ENCODE measurements at regions not wholly inside any gene's neighbourhood (a gene's known extent, or its start where the extent isn't known, plus 50 kb on each side); places are given as distances from the start of the nearest gene placed in this dataset.

DNA sequence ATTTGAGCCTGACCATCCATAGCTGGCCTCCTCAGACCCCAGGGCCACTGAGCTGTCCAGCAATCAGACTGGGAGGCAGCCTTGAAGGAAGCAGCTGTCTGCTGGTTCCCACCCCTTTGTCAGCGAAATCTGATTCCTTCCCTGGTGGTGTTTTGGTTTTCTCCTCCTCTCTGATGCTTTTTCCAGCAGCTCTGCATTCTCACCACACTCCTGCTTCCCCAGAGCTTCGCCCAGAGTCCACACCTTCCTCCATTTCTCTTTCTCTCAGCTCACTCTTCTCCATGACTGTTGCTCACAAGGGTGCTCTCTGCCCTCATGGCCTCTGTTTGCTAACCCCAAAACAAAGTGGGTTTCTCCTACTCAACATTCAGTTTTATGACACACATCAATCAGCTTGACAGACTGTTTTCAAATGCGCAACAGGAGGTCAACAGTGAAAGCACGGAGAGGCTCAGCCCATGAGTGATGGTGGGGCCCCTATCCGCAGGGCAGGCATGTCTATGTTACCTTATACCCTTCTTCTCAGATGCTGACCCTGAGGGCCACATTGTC lies 130.6 kb upstream of the MTNR1B start:
- DNase-seq (ENCODE audit: extremely low spot score, insufficient read length, low read depth) (no peak), FAIRE-seq (no peak)

DNA sequence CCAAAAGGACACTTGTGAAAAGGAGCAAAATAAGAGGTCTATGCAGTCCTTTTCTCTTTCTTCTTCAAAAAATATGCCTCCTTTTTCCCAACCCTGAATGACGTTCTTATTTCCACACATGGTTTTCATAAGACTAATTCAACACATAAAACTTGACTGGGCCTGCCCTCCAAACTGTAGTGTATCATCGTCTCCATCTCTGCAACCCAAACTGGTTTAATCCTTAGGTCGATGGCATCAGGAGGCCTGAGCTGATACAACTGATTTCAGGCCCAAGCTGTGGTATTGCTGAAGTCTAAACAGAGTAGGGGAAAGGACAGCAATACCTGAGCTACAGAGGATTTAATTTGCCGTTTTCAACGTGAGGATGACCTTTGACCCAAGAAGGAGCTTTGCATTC lies 130.0 kb upstream of the MTNR1B start:
- DNase-seq (ENCODE audit: extremely low spot score, insufficient read length, low read depth): no peak
- FAIRE-seq: no peak

DNA sequence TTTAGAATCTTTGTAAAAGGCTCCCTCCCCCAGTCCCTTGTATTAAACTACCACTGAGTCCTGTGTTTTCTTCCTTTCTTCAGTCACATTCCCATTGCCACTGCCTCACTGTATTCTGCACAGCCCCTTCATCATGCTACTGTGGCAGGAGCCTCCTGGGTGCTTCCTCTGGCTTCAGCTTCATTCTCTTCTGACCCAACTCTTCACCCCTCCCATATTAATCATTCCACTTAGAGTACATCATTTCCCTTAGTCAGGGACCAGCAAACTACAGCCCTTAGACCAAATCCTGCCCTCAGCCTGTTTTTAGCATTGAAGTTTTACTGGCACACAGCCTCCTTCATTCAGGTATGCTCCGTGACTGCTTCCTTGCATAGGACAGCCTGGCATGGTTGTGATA lies 127.7 kb upstream of the MTNR1B start:
- DNase-seq (ENCODE audit: extremely low spot score, insufficient read length, low read depth): no peak

DNA sequence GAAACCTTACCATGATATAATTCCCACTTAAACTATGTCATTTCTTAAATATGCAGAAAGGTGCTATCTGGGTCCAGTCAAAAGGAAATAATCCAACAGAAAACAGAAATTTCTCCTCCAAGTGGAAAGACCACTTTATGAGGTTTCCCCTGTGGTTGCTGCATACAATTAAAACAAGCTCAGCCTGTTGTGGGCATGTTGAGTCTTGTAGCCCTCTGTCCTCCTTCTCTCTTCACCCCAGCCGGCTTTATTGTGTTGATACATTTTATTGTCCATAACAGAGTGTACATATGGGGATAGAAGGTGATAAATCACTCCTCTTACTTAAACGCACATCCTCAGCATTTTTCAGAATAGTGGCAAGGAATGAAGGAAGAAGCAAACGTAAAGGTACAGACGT lies 126.0 kb upstream of the MTNR1B start:
- no peak for DNase-seq (ENCODE audit: extremely low spot score, insufficient read length, low read depth)

More for the DNA sequence above, 127.7 kb upstream of the MTNR1B start:
- FAIRE-seq: no peak

DNA sequence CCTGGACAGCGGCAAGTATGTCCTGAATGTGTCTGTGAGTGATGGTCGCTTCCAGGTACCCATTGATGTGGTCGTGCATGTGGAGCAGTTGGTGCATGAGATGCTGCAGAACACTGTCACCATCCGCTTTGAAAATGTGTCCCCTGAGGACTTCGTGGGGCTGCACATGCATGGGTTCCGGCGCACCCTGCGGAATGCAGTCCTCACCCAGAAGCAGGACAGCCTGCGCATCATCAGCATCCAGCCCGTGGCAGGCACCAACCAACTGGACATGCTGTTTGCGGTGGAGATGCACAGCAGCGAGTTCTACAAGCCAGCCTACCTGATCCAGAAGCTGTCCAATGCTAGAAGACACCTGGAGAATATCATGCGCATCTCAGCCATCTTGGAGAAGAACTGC lies 125.3 kb upstream of the MTNR1B start:
- no peak for FAIRE-seq

More for the DNA sequence above, 126.0 kb upstream of the MTNR1B start:
- FAIRE-seq: no peak

DNA sequence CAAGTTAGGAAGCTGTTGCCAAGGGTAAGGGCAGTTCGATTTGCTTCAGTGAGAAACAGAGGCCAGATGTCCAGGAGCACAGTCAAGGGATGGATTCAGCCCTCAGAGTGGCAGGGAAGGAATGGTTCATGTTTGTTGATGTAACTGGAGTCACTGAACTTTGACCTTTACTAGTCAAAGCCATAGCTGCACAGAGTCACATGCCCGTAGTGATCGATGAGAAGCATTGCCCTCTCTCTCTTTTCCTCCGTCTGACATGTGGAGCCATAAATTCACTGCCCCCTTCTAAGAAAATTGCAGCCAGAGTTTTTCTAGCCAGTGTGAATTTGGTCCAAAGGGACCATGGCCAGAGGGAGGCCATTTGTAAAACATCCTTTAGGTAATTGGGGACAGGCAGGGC lies 124.1 kb upstream of the MTNR1B start:
- DNase-seq (ENCODE audit: extremely low spot score, insufficient read length, low read depth) (no peak), FAIRE-seq (no peak)

More for the DNA sequence above, 125.3 kb upstream of the MTNR1B start:
- no peak for DNase-seq (ENCODE audit: extremely low spot score, insufficient read length, low read depth)

DNA sequence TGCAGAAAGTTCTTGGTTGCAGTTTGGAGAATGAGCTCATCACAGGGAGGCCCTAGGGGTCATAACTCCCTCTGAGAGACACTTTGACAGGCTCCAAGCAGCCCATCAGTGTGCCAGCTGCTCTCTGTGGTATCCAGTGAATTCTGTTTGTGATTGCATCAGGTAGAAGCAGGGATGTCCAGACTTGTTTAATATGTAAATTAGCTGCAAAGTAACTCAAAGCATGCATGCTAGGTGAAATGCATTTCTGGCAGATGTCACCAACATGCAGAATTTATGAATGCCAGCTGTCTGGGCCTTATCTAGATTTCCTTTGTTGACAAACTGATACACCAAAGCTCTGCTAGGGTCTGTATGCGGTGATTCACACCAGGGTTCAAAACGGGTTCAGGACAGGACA lies 123.6 kb upstream of the MTNR1B start:
- DNase-seq (ENCODE audit: extremely low spot score, insufficient read length, low read depth) (no peak), FAIRE-seq (no peak)

DNA sequence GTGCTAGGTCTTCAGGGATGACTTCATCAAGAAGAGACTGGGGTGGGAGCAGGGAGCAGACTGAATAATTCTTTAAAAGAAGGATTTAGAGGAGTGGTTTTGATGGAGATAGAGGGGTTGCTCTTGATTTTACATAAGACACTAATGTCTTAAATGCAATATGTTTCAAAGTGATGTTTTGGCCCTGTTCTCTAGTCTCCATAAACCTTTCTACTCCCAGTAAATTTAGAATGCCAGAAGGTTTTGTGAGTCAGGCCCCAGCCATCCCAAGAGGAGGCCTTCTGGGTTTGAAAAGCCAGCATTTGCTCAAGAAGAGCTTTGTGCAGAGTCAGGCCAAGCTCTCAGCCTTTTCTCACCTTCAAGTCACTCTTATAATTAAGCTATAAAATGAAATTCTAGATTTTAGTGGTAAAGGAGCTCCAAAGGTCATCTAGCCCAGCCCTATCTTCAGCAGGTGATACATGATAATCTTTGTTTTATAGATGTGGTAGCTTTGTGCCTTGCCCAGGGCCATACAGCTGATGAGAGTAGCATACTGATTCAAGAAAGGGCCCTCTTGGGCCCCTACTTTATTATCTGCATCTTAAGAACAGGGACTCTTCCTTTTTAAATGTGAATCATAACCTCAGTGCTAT lies 122.8 kb upstream of the MTNR1B start:
- no peak for FAIRE-seq
- DNase-seq (ENCODE audit: extremely low spot score, insufficient read length, low read depth): no peak

DNA sequence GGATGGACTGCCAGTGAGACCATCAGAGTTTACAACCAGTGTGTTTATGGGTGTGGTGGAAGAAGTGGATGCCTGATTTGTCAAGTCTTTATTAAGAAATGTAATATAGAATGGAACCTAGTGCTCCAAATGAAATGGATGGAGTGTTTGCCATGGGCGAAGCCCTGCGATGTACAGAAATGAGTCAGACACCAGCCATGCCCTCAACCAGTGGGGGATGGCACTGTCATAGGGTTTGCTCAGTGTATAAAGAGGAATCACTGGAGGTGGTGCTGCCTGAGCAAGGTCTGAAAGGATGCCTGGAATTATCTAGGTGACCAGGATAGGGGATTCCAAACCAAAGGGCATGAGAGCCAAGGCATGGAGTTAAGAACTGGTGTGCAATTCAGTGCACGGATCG lies 120.9 kb upstream of the MTNR1B start:
- no peak for FAIRE-seq
- DNase-seq (ENCODE audit: extremely low spot score, insufficient read length, low read depth): no peak

DNA sequence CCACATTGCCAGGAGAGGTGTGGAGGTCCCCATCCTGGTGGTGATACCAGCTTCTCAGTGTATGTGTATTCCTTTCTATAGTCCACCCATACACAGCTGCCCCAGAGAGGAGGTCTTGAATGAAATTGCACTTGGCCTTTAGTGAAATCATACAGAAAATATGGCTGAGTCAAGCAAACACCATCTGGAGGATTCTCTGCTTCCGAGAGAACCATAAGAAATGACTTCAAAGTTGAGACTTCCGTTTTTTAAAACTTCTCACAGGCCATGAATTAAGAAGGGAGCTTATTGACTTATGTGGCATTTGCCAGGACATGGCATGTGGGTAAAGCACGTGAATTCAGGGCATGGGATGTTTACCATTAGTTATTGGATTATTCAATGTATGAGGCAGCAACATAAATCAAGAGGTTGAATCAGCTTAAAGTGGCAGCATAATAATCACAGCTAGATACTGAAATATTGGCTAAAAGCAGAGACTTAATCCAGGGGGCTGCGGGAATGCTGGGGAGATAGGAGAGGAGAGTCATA lies 119.1 kb upstream of the MTNR1B start:
- DNase-seq (ENCODE audit: extremely low spot score, insufficient read length, low read depth) (no peak), FAIRE-seq (no peak)

DNA sequence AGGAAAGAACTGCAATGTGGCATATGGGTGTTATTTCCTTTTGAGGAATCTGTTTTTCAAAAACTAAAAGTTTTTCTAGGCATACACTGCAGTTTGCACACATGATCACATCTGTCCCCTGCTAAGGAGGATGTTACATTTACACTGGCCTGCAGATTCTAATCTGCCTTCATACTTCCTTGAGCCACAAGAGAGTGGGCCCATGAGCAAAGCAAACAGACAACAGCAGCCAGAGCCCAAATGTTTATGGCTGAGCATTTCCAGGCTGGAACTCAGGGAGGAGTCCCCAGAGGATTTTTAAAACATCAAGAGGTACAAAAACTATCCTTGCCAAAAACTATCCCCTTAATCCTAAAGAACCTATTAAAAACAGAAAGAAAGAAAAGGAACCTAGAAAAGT lies 117.2 kb upstream of the MTNR1B start:
- FAIRE-seq: no peak
- DNase-seq (ENCODE audit: extremely low spot score, insufficient read length, low read depth): no peak

DNA sequence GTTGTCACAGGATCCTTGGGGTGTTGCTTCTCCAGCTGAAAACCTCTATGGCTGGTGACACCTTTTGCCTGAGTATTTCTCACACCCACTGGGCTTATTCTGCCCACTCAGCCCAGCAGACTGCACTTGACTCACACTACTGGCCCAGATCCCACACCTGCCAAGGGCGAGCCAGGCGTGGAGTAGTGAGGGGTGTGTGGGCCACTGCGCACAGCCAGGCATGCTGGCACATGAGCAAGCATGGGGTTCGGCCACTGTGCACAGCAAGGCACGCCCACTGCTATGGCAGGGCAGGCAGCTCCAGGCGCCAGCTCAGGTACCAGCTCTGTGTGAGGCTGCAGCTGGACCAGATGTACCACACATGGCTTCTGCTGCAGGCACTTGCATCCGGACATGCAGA lies 116.5 kb upstream of the MTNR1B start:
- DNase-seq (ENCODE audit: extremely low spot score, insufficient read length, low read depth): no peak
- FAIRE-seq: no peak

DNA sequence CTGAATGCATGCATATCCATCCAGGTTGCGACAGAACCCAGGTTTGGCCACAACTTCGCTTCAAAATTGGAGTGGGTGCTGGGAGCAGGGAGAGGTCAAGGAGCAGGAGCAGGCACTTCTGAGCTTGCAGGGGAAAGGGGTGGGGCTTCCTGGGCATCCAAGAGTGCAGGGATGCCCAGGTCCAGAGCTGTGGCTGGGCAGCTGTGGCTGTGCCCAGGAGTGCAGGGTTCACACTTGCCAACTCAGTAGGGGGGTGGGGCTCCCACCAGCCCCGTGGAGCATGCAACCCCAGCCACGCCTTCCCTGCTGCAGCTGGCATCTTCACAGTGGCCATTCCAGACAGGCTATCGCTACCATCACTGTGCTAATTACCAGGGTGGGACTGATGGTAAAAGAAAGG lies 115.3 kb upstream of the MTNR1B start:
- FAIRE-seq: no peak

DNA sequence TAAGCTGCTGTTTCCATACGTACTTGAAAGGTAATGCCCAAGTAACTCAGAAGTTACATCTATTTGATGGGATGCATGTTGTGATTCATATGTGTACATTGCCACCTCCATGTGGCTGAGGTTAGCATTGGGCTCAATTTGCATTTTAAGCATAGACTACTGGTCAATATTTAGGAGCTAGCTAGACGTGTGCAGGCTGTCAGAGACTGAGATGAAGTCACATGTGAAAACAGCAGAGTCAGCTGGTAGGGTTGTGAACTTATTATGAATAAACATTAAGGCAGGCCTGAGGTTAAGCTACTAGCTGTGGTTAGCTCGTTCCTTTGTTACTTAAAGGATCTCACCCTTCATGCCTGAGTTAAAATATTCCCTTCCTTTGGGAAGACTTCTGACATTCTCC lies 114.5 kb upstream of the MTNR1B start:
- DNase-seq (ENCODE audit: extremely low spot score, insufficient read length, low read depth) (no peak), FAIRE-seq (no peak)

More for the DNA sequence above, 115.3 kb upstream of the MTNR1B start:
- no peak for DNase-seq (ENCODE audit: extremely low spot score, insufficient read length, low read depth)

DNA sequence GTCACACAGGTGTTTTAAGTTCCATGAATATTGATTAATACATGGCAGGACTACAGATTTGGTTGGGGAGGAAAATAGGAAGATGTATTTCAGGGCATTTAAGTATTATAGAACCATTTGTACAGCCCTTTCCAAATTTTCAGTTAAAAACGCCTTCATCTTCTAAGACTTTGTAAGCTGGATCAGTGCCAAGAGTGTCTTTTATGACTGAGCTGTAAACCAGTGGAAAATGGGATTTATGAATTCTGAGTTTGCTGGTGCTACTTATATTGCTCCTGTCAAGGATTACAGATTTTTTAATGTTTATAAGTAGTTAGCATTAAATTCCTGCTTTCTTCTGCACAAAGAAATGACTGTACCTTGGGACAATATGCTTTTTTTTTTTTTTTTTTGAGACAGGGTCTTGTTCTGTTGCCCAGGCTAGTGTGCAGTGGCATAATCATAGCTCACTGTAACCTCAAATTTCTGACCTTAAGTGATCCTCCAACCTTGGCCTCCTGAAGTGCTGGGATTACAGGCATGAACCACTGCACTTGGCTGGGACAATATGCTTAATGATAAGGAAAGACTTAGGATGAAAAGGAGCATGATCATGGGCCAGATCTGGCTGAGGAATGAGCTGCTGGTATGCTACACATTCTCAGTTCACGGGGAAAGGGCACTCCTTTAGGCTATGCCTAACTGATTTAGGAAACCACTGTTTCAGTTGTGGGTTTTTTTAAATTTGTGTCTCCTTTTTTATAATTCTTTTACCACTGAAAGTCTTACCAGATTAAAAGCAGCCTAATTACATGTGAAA lies 113.6 kb upstream of the MTNR1B start:
- no peak for DNase-seq (ENCODE audit: extremely low spot score, insufficient read length, low read depth)
- FAIRE-seq: no peak

DNA sequence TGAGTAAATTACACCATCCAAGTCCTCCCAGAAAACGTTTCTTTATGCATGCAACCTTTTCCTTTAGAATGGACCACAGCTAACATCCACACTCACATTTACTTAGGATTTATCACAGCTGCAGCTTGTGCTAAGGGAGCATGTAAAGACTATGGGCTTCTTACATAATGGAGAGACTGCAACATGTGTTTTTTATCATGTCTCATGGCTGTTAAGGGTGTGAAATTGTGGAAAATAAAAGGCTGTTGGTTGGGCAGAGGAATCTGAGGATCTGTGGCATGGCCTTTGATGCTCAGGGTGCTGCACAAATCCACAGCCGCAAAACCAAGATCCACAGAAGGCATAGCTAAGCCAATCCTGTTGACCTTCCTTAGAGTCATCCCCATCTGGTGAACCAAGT lies 112.0 kb upstream of the MTNR1B start:
- FAIRE-seq (no peak), DNase-seq (ENCODE audit: extremely low spot score, insufficient read length, low read depth) (no peak)

DNA sequence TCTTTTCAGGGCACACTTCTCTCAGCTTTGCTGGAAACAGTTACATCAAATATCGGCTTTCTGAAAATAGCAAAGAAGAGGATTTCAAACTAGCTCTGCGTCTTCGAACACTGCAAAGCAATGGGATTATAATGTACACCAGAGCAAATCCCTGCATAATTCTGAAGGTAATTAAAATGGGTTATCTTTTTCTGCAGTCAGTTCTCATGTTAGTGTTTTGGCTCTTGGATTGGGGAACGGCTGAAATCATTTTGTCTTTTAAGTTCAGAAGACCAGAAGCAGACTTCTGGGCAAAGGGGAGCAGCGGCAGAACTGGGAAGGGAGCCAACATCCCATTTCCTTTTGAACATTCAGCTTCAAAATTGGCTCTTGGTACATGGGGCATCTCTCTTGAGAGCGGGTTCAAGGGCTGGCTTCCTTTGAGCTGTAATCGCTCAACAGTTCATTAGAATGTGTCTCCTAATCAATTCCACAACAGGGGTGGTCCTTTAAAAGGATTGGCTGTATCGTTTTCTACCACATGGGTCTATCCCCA lies 110.2 kb upstream of the MTNR1B start:
- DNase-seq (ENCODE audit: extremely low spot score, insufficient read length, low read depth): no peak
- no peak for FAIRE-seq

DNA sequence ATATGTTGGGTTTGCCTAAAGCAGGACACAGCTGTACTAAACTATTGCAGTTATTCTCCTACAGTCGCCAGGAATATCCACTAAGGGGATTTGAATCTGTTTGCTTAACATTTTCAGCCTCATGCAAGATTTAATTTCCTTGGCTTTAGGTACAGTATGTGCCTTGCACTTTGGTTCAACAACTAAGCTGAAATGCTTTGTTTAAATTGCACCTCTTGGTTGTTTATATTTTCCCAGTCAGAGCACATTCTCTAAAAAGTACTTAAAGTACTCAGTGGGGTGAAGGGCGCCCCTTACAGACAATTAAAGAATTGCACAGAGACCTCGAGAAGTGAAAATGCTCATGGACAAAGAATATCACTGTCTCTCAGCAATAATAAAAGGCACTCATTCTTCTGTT lies 107.8 kb upstream of the MTNR1B start:
- DNase-seq (ENCODE audit: extremely low spot score, insufficient read length, low read depth) (no peak), FAIRE-seq (no peak)

DNA sequence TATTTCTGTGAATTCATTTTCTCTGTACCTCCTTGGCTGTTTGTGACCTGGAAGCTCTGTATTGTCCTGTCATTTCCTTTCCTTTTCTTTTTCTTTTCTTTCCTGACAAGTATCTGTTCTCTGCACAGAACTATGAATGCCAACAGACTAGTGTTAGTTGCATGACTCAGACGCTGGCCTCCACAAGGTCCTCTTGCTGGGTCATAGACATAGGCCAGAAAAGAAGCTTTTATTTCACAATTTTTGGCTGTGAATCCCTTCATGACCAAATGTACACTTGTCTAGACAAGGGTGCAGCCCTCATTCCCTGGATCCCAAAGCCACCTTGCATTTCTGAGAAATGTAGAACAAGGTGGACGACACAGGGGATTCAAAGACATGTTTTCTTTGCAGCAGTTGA lies 104.1 kb upstream of the MTNR1B start:
- no peak for DNase-seq (ENCODE audit: extremely low spot score, insufficient read length, low read depth)
- FAIRE-seq: no peak

DNA sequence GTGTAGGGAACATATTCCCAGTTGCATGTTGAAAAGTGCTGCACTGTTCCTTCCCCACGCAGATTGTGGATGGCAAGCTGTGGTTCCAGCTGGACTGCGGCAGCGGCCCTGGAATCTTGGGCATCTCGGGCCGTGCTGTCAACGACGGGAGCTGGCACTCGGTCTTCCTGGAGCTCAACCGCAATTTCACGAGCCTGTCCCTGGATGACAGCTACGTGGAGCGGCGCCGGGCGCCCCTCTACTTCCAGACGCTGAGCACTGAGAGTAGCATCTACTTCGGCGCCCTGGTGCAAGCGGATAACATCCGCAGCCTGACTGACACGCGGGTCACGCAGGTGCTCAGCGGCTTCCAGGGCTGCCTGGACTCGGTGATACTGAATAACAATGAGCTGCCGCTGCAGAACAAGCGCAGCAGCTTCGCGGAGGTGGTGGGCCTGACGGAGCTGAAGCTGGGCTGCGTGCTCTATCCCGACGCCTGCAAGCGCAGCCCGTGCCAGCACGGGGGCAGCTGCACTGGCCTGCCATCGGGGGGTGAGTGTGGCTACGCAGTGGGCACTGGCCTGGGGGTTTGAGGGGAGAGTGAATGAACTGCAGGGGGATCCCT lies 102.7 kb upstream of the MTNR1B start:
- DNase-seq (ENCODE audit: extremely low spot score, insufficient read length, low read depth): no peak

More for the DNA sequence above, 102.7 kb upstream of the MTNR1B start:
- no peak for FAIRE-seq
